H1 (cell line): ENCODE measurements at regions not wholly inside any gene's neighbourhood (a gene's known extent, or its start where the extent isn't known, plus 50 kb on each side); places are given as distances from the start of the nearest gene placed in this dataset.

Experiments used
- CHD2 ChIP-seq: IDR thresholded peaks from 2 replicates; pipeline ENCODE4 v1.6.1; 2012; ENCODE audit warnings: low read length, improper control_type of control experiment
- MAFK ChIP-seq: IDR thresholded peaks from 2 replicates; pipeline ENCODE4 v1.6.1; 2012; ENCODE audit warnings: low read depth, mild to moderate bottlenecking, improper control_type of control experiment, low read length
- POU5F1 ChIP-seq: IDR thresholded peaks from 2 replicates; pipeline ENCODE4 v1.6.1; 2011; ENCODE audit warnings: low read depth, mild to moderate bottlenecking, low read length, moderate library complexity

DNA sequence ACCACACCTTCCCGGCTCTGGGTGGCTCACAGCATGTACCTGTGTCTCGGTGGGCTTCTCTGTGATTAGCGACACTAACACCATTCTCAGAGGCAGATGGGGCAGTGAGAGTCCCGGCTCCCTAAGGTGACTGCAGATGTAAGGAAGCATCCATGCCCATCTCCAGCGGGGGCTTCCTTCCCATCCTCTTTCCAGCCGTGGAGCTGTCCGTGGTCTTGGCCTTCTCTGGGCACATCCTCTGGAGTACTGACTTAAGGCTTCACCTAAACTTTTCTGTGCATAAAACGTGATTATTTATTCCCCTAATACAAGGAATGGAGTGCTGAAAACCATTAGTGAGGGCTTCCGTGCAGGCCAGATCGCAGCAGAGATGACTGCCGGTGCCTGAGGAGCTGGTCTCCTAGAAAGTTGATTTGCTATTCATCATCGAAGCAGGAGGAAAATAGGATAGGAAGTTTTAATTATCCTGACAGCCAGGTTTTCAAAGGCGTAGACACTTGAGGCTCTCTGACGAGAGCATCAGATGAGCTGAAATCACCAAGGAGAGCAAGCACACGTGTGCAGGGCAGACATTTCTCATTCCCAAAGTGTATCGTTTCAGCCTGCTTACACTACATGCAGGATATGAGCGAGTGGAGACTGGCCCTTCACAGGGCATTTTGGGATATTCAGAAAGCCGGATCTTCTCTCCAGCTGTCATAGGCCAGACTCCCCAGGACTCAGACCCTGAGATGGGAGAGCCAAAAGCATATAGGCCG is 186.1 kb upstream of the SALL3 start (continued):
- no peak for TF ChIP-seq CHD2
- no peak for TF ChIP-seq MAFK
- no peak for TF ChIP-seq POU5F1
